Breast epithelium (tissue), 3 donors: ENCODE measurements at regions not wholly inside any gene's neighbourhood (a gene's known extent, or its start where the extent isn't known, plus 50 kb on each side); places are given as distances from the start of the nearest gene placed in this dataset.

Experiments
- CTCF ChIP-seq, 3 donors: fragments of 450-650 bp; IDR thresholded peaks; one replicate each; pipeline ENCODE4 v1.5.1; 2016 to 2017; ENCODE audit warnings: antibody characterized with exemption in 3 of 3, mild to moderate bottlenecking in 3 of 3, moderate library complexity in 3 of 3
- POLR2A ChIP-seq: fragments of 450-650 bp; IDR thresholded peaks from one replicate; pipeline ENCODE4 v1.6.1; 2016; ENCODE audit warnings: antibody characterized with exemption, mild to moderate bottlenecking, moderate library complexity
- POLR2AphosphoS5 ChIP-seq, 3 donors: sonication (generic); formaldehyde crosslinking; IDR thresholded peaks; one replicate each; pipeline ENCODE4 v1.6.1; 2017; ENCODE audit warnings: antibody characterized with exemption in 3 of 3

- TF ChIP-seq POLR2AphosphoS5 (IDR thresholded peaks at IDR 0.05) (no peak), CTCF (IDR thresholded peaks at IDR 0.05) (no peak), POLR2A (no peak)
Measured at GRCh38 chr7:42453931-42454361, 216.9 kb upstream of the GLI3 start.
